Left cardiac atrium (tissue), 4 donors: ENCODE measurements at regions not wholly inside any gene's neighbourhood (a gene's known extent, or its start where the extent isn't known, plus 50 kb on each side); places are given as distances from the start of the nearest gene placed in this dataset.
A peak's percentile ranks its signal among the peaks of the same experiment; 100 is the strongest.

Source experiments
- ATAC-seq, 2 donors: fragments of 200-7000 bp; cut with Tn5 transposase; one replicate each; pipeline ENCODE4 v1.9.1; 2020; ENCODE audit warnings: mild to moderate bottlenecking in 2 of 2, moderate library complexity in 2 of 2
- DNase-seq: peaks from one replicate; pipeline ENCODE4 v3.0.0-alpha.2; 2020
- intact Hi-C, 2 donors: fragments of 100-400 bp; cut with DNase I; formaldehyde crosslinking; loops; one replicate each; pipeline versions ENCODE4 v1.14.1 to v1.15.1; 2022 to 2023
- donor health status: DM: no; HTN: yes; CAD: no.
- donor health status: DM: no; HTN: yes; CAD: no; lungs with severe emphysema.
- donor health status: DM: yes; HTN: yes; CAD: no.
- donor health status: Dilated cardiomyopathy.

GRCh38 chr9:108545436-108545835, 310.4 kb downstream of the ACTL7B start:
- ATAC-seq (no peak), DNase-seq (no peak)
- intact Hi-C loops = no loop called here

- ATAC-seq = no peak
- DNase-seq = no peak
- intact Hi-C loops = no loop called here
These were observed 310.9 kb downstream of the ACTL7B start for GRCh38 chr9:108544866-108545265.

- intact Hi-C loops = no loop called here
- ATAC-seq (no peak), DNase-seq (no peak)
These were observed 312.5 kb downstream of the ACTL7B start for GRCh38 chr9:108543251-108543778.

GRCh38 chr9:108537756-108538155, 318.0 kb downstream of the ACTL7B start:
- intact Hi-C loops = no loop called here
- DNase-seq (no peak), ATAC-seq (no peak)

GRCh38 chr9:108536836-108537601, 318.8 kb downstream of the ACTL7B start:
- DNase-seq = no peak
- intact Hi-C loops = no loop called here
- ATAC-seq = no peak

- no peak for DNase-seq
- ATAC-seq = no peak
These were observed 320.3 kb downstream of the ACTL7B start for GRCh38 chr9:108535526-108535925.

GRCh38 chr9:108534741-108535140, 321.0 kb downstream of the ACTL7B start:
- ATAC-seq (no peak), DNase-seq (no peak)
- intact Hi-C loops = no loop called here

More at GRCh38 chr9:108535526-108535925, 320.3 kb downstream of the ACTL7B start:
- intact Hi-C loops = no loop called here

GRCh38 chr9:108530141-108530540, 325.6 kb downstream of the ACTL7B start:
- DNase-seq (no peak), ATAC-seq (no peak)
- intact Hi-C loops = no loop called here

- intact Hi-C loops = no loop called here
- ATAC-seq (no peak), DNase-seq (no peak)
These were observed 327.6 kb downstream of the ACTL7B start for GRCh38 chr9:108528231-108528630.

- no peak for DNase-seq
- no peak for ATAC-seq
- intact Hi-C loops = no loop called here
These were observed 329.3 kb downstream of the ACTL7B start for GRCh38 chr9:108526518-108526917.

GRCh38 chr9:108525186-108525585, 330.6 kb downstream of the ACTL7B start:
- ATAC-seq = no peak
- intact Hi-C loops = no loop called here
- no peak for DNase-seq

- intact Hi-C loops = no loop called here
- DNase-seq = no peak
- ATAC-seq = peak in 1 of 2 donors; percentile 43
These were observed 334.7 kb downstream of the ACTL7B start for GRCh38 chr9:108521063-108521590.

GRCh38 chr9:108519437-108519836, 336.3 kb downstream of the ACTL7B start:
- intact Hi-C loops = no loop called here
- no peak for ATAC-seq
- no peak for DNase-seq

- intact Hi-C loops = no loop called here
- DNase-seq (no peak), ATAC-seq (peak; percentile 23 to 47)
These were observed 338.0 kb downstream of the ACTL7B start for GRCh38 chr9:108517651-108518365.

GRCh38 chr9:108516391-108516790, 339.4 kb downstream of the ACTL7B start:
- DNase-seq (no peak), ATAC-seq (no peak)
- intact Hi-C loops = no loop called here

- ATAC-seq = no peak
- intact Hi-C loops = no loop called here
These were observed 339.9 kb downstream of the ACTL7B start for GRCh38 chr9:108515856-108516255.

GRCh38 chr9:108512426-108513173, 343.2 kb downstream of the ACTL7B start:
- ATAC-seq (no peak), DNase-seq (no peak)
- intact Hi-C loops = no loop called here

More at GRCh38 chr9:108515856-108516255, 339.9 kb downstream of the ACTL7B start:
- no peak for DNase-seq

- no peak for ATAC-seq
- no peak for DNase-seq
- intact Hi-C loops = no loop called here
These were observed 344.5 kb downstream of the ACTL7B start for GRCh38 chr9:108511307-108511706.

GRCh38 chr9:108496846-108497245, 358.9 kb downstream of the ACTL7B start:
- intact Hi-C loops = no loop called here
- no peak for DNase-seq

GRCh38 chr9:108489567-108489966, 366.2 kb downstream of the ACTL7B start:
- intact Hi-C loops = no loop called here
- ATAC-seq (no peak), DNase-seq (no peak)

More at GRCh38 chr9:108496846-108497245, 358.9 kb downstream of the ACTL7B start:
- no peak for ATAC-seq
